Esophagus squamous epithelium (tissue), 5 donors: ENCODE measurements at regions not wholly inside any gene's neighbourhood (a gene's known extent, or its start where the extent isn't known, plus 50 kb on each side); places are given as distances from the start of the nearest gene placed in this dataset.

Experiments
- DNase-seq: peaks from one replicate; lab custom pipeline; 2025; lab: John Stamatoyannopoulos, UW
- H3K27ac ChIP-seq, 4 donors: fragments of 200-600 bp; sonication (generic); one replicate each; pipeline ENCODE4 v1.5.1; 2016 to 2019; ENCODE audit warnings: mild to moderate bottlenecking in 1 of 4
- H3K27me3 ChIP-seq, 4 donors: fragments of 200-600 bp; sonication (generic); 1 replicate in 3 of 4; 2 replicates in 1 of 4; pipeline versions ENCODE4 v1.5.1 to v1.6.0; 2017 to 2021; ENCODE audit warnings: antibody characterized with exemption in 1 of 4
- H3K36me3 ChIP-seq, 3 donors: fragments of 200-600 bp; sonication (generic); one replicate each; pipeline ENCODE4 v1.5.1; 2016 to 2019
- H3K4me1 ChIP-seq, 3 donors: fragments of 200-600 bp; sonication (generic); one replicate each; pipeline ENCODE4 v1.5.1; 2017 to 2019
- H3K4me3 ChIP-seq, 4 donors: fragments of 200-600 bp; sonication (generic); 1 replicate in 3 of 4; 2 replicates in 1 of 4; pipeline ENCODE4 v1.5.1; 2016 to 2019; ENCODE audit warnings: mild to moderate bottlenecking in 2 of 4, moderate library complexity in 1 of 4
- H3K9me3 ChIP-seq, 3 donors: fragments of 200-600 bp; sonication (generic); one replicate each; pipeline ENCODE4 v1.5.1; 2016 to 2019
- CTCF ChIP-seq, 6 experiments: fragments of 450-650 bp in 4 of 6; fragments of 200-600 bp in 2 of 6; sonication (generic) in 2 of 6; IDR thresholded peaks; one replicate each; pipeline ENCODE4 v1.5.1; 2016 to 2019; ENCODE audit warnings: antibody characterized with exemption in 6 of 6, mild to moderate bottlenecking in 4 of 6, moderate library complexity in 4 of 6
- POLR2A ChIP-seq, 4 donors: fragments of 450-650 bp; IDR thresholded peaks; one replicate each; pipeline ENCODE4 v1.6.1; 2017; ENCODE audit warnings: antibody characterized with exemption in 4 of 4, mild to moderate bottlenecking in 4 of 4, moderate library complexity in 3 of 4
- WGBS, 2 donors: methylation state at CpG; one replicate each; pipeline ENCODE4 v1.1.5; 2018; 5-methylcytosine and 5-hydroxymethylcytosine counted together
- intact Hi-C: fragments of 100-400 bp; cut with DNase I; formaldehyde crosslinking; loops from one replicate; pipeline ENCODE4 v1.15.0; 2022
- donor health status: DM: yes; HTN: yes; CAD: no.

- Histone ChIP-seq H3K36me3 (no peaks in the 10 kb centered on the region), H3K4me3 (no peak overlapping the region), H3K27me3 (no peaks in the 10 kb centered on the region), H3K9me3 (no peaks in the 10 kb centered on the region), H3K4me1 (no peaks in the 10 kb centered on the region), H3K27ac (no peak overlapping the region)
- DNase-seq = no peak
- intact Hi-C loops = no loop called here
- TF ChIP-seq CTCF (IDR thresholded peaks at IDR 0.05) = no peak
- 71 to 74% methylated on average over 3 of the region's 3 CpGs for WGBS, 2 donors
Measured at GRCh38 chr2:81996332-81996731, 1691.8 kb upstream of the LRRTM1 start.

- WGBS, 2 donors = 75 to 85% methylated on average over 2 of the region's 2 CpGs
- no peak for DNase-seq
- Histone ChIP-seq H3K27ac (no peak overlapping the region), H3K4me3 (no peak overlapping the region), H3K36me3 (no peaks in the 10 kb centered on the region), H3K27me3 (no peaks in the 10 kb centered on the region), H3K4me1 (no peaks in the 10 kb centered on the region), H3K9me3 (no peaks in the 10 kb centered on the region)
- no peak for TF ChIP-seq CTCF (IDR thresholded peaks at IDR 0.05)
- no peak for TF ChIP-seq POLR2A (IDR thresholded peaks at IDR 0.05)
- intact Hi-C loops = no loop called here
Measured at GRCh38 chr2:81991282-81991681, 1686.7 kb upstream of the LRRTM1 start.

GRCh38 chr2:81987370-81987769 lies 1682.8 kb upstream of the LRRTM1 start:
- Histone ChIP-seq H3K27me3 (no peaks in the 10 kb centered on the region), H3K36me3 (no peaks in the 10 kb centered on the region), H3K4me3 (no peak overlapping the region), H3K9me3 (peaks cover 0 to 9% (median 5%) of the 10 kb centered on the region in 3 donors), H3K27ac (no peak overlapping the region), H3K4me1 (no peaks in the 10 kb centered on the region)
- TF ChIP-seq POLR2A (IDR thresholded peaks at IDR 0.05) (no peak), CTCF (IDR thresholded peaks at IDR 0.05) (no peak)
- 65% methylated on average over 5 of the region's 5 CpGs for WGBS, 2 donors
- DNase-seq = no peak
- intact Hi-C loops = no loop called here

GRCh38 chr2:81984969-81985637 lies 1680.6 kb upstream of the LRRTM1 start:
- no peak for TF ChIP-seq CTCF (IDR thresholded peaks at IDR 0.05)
- TF ChIP-seq POLR2A (IDR thresholded peaks at IDR 0.05) = no peak
- 81 to 86% methylated on average over 4 to 6 of the region's 33 CpGs for WGBS, 2 donors

GRCh38 chr2:81981585-81981984 lies 1677.0 kb upstream of the LRRTM1 start:
- H3K9me3 ChIP-seq = peaks cover 0 to 9% (median 5%) of the 10 kb centered on the region in 3 donors
- H3K4me3 ChIP-seq = no peak overlapping the region
- H3K36me3 ChIP-seq = no peaks in the 10 kb centered on the region
- no peak for DNase-seq
- no peaks in the 10 kb centered on the region for H3K4me1 ChIP-seq
- intact Hi-C loops = no loop called here
- no peak for TF ChIP-seq POLR2A (IDR thresholded peaks at IDR 0.05)
- TF ChIP-seq CTCF (IDR thresholded peaks at IDR 0.05) = no peak
- 50 to 64% methylated on average over 3 of the region's 3 CpGs for WGBS, 2 donors
- H3K27me3 ChIP-seq = no peaks in the 10 kb centered on the region
- no peak overlapping the region for H3K27ac ChIP-seq

More at GRCh38 chr2:81984969-81985637, 1680.6 kb upstream of the LRRTM1 start:
- Histone ChIP-seq H3K4me1 (no peaks in the 10 kb centered on the region), H3K27ac (no peak overlapping the region), H3K4me3 (no peak overlapping the region), H3K27me3 (no peaks in the 10 kb centered on the region), H3K36me3 (no peaks in the 10 kb centered on the region), H3K9me3 (peaks cover 0 to 9% (median 5%) of the 10 kb centered on the region in 3 donors)
- intact Hi-C loops = no loop called here
- no peak for DNase-seq
